ENCODE measurements at regions not wholly inside any gene's neighbourhood (a gene's known extent, or its start where the extent isn't known, plus 50 kb on each side); places are given as distances from the start of the nearest gene placed in this dataset.
A peak's percentile ranks its signal among the peaks of the same experiment; 100 is the strongest.

- no peak for DNase-seq (ENCODE audit: low spot score)
Measured at GRCh38 chr10:45197816-45198485, 117.5 kb downstream of the OR13A1 start.

- DNase-seq (ENCODE audit: low spot score), result no peak
Measured at GRCh38 chr10:45198486-45199204, 116.8 kb downstream of the OR13A1 start.

- DNase-seq (ENCODE audit: low spot score), result no peak
Measured at GRCh38 chr10:45199205-45199740, 116.1 kb downstream of the OR13A1 start.

- DNase-seq (ENCODE audit: low spot score), result no peak
Measured at GRCh38 chr10:45201271-45201670, 114.1 kb downstream of the OR13A1 start.

GRCh38 chr10:45202242-45202641, 113.2 kb downstream of the OR13A1 start:
- no peak for DNase-seq (ENCODE audit: low spot score)

- no peak for DNase-seq (ENCODE audit: low spot score)
Measured at GRCh38 chr10:45204954-45205775, 110.2 kb downstream of the OR13A1 start.

- no peak for DNase-seq (ENCODE audit: low spot score)
Measured at GRCh38 chr10:45209888-45210287, 105.5 kb downstream of the OR13A1 start.

GRCh38 chr10:45211576-45211975, 103.8 kb downstream of the OR13A1 start:
- no peak for DNase-seq (ENCODE audit: low spot score)

GRCh38 chr10:45219416-45219815, 96.0 kb downstream of the OR13A1 start:
- no peak for DNase-seq (ENCODE audit: low spot score)

- no peak for DNase-seq (ENCODE audit: low spot score)
Measured at GRCh38 chr10:45220931-45221330, 94.5 kb downstream of the OR13A1 start.

GRCh38 chr10:45224219-45224841, 91.1 kb downstream of the OR13A1 start:
- DNase-seq (ENCODE audit: low spot score), result no peak

GRCh38 chr10:45227042-45227441, 88.4 kb downstream of the OR13A1 start:
- no peak for DNase-seq (ENCODE audit: low spot score)

- no peak for DNase-seq (ENCODE audit: low spot score)
Measured at GRCh38 chr10:45227456-45227855, 88.0 kb downstream of the OR13A1 start.

GRCh38 chr10:45229823-45230222, 85.6 kb downstream of the OR13A1 start:
- DNase-seq (ENCODE audit: low spot score), result no peak

- DNase-seq (ENCODE audit: low spot score), result peak; percentile 90
Measured at GRCh38 chr10:45235260-45235769, 80.1 kb downstream of the OR13A1 start.

- no peak for DNase-seq (ENCODE audit: low spot score)
Measured at GRCh38 chr10:45235798-45236220, 79.6 kb downstream of the OR13A1 start.

- no peak for DNase-seq (ENCODE audit: low spot score)
Measured at GRCh38 chr10:45238896-45239295, 76.5 kb downstream of the OR13A1 start.

GRCh38 chr10:45239642-45240041, 75.8 kb downstream of the OR13A1 start:
- DNase-seq (ENCODE audit: low spot score), result no peak

- no peak for DNase-seq (ENCODE audit: low spot score)
Measured at GRCh38 chr10:45241865-45242520, 73.4 kb downstream of the OR13A1 start.

GRCh38 chr10:45243261-45243660, 72.1 kb downstream of the OR13A1 start:
- DNase-seq (ENCODE audit: low spot score), result no peak

- DNase-seq (ENCODE audit: low spot score), result no peak
Measured at GRCh38 chr10:45246522-45246921, 68.9 kb downstream of the OR13A1 start.

Measured in HT-29 (cell line).